ENCODE measurements at regions not wholly inside any gene's neighbourhood (a gene's known extent, or its start where the extent isn't known, plus 50 kb on each side); places are given as distances from the start of the nearest gene placed in this dataset.

- TF ChIP-seq MXI1 (IDR thresholded peaks at IDR 0.05; ENCODE audit: borderline replicate concordance, low read depth, low read length) = no peak
- no peak for TF ChIP-seq CTCF (conservative IDR thresholded peaks at IDR 0.05; ENCODE audit: low read depth, low read length)
- no peak for TF ChIP-seq POLR2A (IDR thresholded peaks at IDR 0.05; ENCODE audit: low read depth, low read length)
- TF ChIP-seq ELK1 (IDR thresholded peaks at IDR 0.05; ENCODE audit: borderline replicate concordance, low read depth, low read length) = no peak
- TF ChIP-seq MAFK (IDR thresholded peaks at IDR 0.05; ENCODE audit: low read depth, low read length) = no peak
- peak; percentile 68 for TF ChIP-seq FOS (IDR thresholded peaks at IDR 0.05; ENCODE audit: low read depth, low read length)
- TF ChIP-seq CHD1 (IDR thresholded peaks at IDR 0.05; ENCODE audit: low read depth, low read length) = no peak
- peak; percentile 47; the same call in 1 of the 2 replicates for TF ChIP-seq CEBPB (IDR thresholded peaks at IDR 0.05; ENCODE audit: low read depth, low read length)
- TF ChIP-seq MAZ (IDR thresholded peaks at IDR 0.05; ENCODE audit: borderline replicate concordance, low read depth, low read length) = no peak
- TF ChIP-seq BHLHE40 (IDR thresholded peaks at IDR 0.05; ENCODE audit: low read depth, low read length) = 0 out of 2 replicates have a peak, but pooled peaks have one; percentile 12
- TF ChIP-seq RFX5 (IDR thresholded peaks at IDR 0.05; ENCODE audit: low read depth, low read length) = no peak
These were observed 277.4 kb upstream of the SOX5 start for GRCh38 chr12:24226745-24227350.

Data from IMR-90 (cell line).